Right ventricle myocardium inferior (tissue), 1 donor: ENCODE measurements at regions not wholly inside any gene's neighbourhood (a gene's known extent, or its start where the extent isn't known, plus 50 kb on each side); places are given as distances from the start of the nearest gene placed in this dataset.

ENCODE experiments used
- ATAC-seq: fragments of 200-7000 bp; cut with Tn5 transposase; one replicate; pipeline ENCODE4 v1.9.1; 2020; ENCODE audit warnings: mild to moderate bottlenecking, moderate library complexity
- DNase-seq: peaks from one replicate; pipeline ENCODE4 v3.0.0; 2021; ENCODE audit errors: missing footprints
- intact Hi-C: fragments of 100-400 bp; cut with DNase I; formaldehyde crosslinking; loops from one replicate; pipeline ENCODE4 v1.11.0; 2022
- donor health status: DM: no; HTN: yes; CAD: no; lungs with severe emphysema.

- DNase-seq (no peak), ATAC-seq (no peak)
- intact Hi-C loops, result no loop called here
These were observed 355.0 kb upstream of the ROBO2 start for GRCh38 chr3:76684946-76685345.

- no peak for DNase-seq
- no peak for ATAC-seq
- intact Hi-C loops, result no loop called here
These were observed 354.0 kb upstream of the ROBO2 start for GRCh38 chr3:76685858-76686257.

GRCh38 chr3:76687019-76687418, 352.9 kb upstream of the ROBO2 start:
- intact Hi-C loops, result no loop called here
- no peak for DNase-seq
- no peak for ATAC-seq

GRCh38 chr3:76694063-76694462, 345.8 kb upstream of the ROBO2 start:
- intact Hi-C loops, result no loop called here
- ATAC-seq (no peak), DNase-seq (no peak)

GRCh38 chr3:76698136-76698706, 341.7 kb upstream of the ROBO2 start:
- intact Hi-C loops, result no loop called here
- DNase-seq (no peak), ATAC-seq (no peak)

GRCh38 chr3:76699846-76700245, 340.1 kb upstream of the ROBO2 start:
- no peak for ATAC-seq
- intact Hi-C loops, result no loop called here
- DNase-seq, result no peak

- ATAC-seq (no peak), DNase-seq (no peak)
- intact Hi-C loops, result no loop called here
These were observed 339.6 kb upstream of the ROBO2 start for GRCh38 chr3:76700323-76700722.

- intact Hi-C loops, result no loop called here
- ATAC-seq (no peak), DNase-seq (no peak)
These were observed 337.2 kb upstream of the ROBO2 start for GRCh38 chr3:76702676-76703075.

- DNase-seq (no peak), ATAC-seq (no peak)
- intact Hi-C loops, result no loop called here
These were observed 324.5 kb upstream of the ROBO2 start for GRCh38 chr3:76715426-76715825.

GRCh38 chr3:76723366-76723765, 316.5 kb upstream of the ROBO2 start:
- no peak for ATAC-seq
- no peak for DNase-seq
- intact Hi-C loops, result no loop called here

GRCh38 chr3:76724075-76724474, 315.8 kb upstream of the ROBO2 start:
- intact Hi-C loops, result no loop called here
- DNase-seq (no peak), ATAC-seq (no peak)

GRCh38 chr3:76724706-76725105, 315.2 kb upstream of the ROBO2 start:
- intact Hi-C loops, result no loop called here
- DNase-seq (no peak), ATAC-seq (no peak)

- no peak for ATAC-seq
- DNase-seq, result no peak
- intact Hi-C loops, result no loop called here
These were observed 313.9 kb upstream of the ROBO2 start for GRCh38 chr3:76726034-76726433.

GRCh38 chr3:76728426-76728825, 311.5 kb upstream of the ROBO2 start:
- no peak for ATAC-seq
- intact Hi-C loops, result no loop called here
- no peak for DNase-seq

- intact Hi-C loops, result no loop called here
- DNase-seq, result no peak
- ATAC-seq, result no peak
These were observed 308.4 kb upstream of the ROBO2 start for GRCh38 chr3:76731471-76731870.

- DNase-seq (no peak), ATAC-seq (no peak)
- intact Hi-C loops, result no loop called here
These were observed 306.7 kb upstream of the ROBO2 start for GRCh38 chr3:76733073-76733759.

GRCh38 chr3:76735152-76735551, 304.7 kb upstream of the ROBO2 start:
- DNase-seq (no peak), ATAC-seq (no peak)
- intact Hi-C loops, result no loop called here

- no peak for ATAC-seq
- DNase-seq, result no peak
- intact Hi-C loops, result no loop called here
These were observed 286.3 kb upstream of the ROBO2 start for GRCh38 chr3:76753599-76753998.

- intact Hi-C loops, result no loop called here
- DNase-seq (no peak), ATAC-seq (no peak)
These were observed 285.7 kb upstream of the ROBO2 start for GRCh38 chr3:76754247-76754646.

GRCh38 chr3:76756577-76756976, 283.3 kb upstream of the ROBO2 start:
- ATAC-seq, result no peak
- intact Hi-C loops, result no loop called here
- no peak for DNase-seq

- DNase-seq (no peak), ATAC-seq (no peak)
- intact Hi-C loops, result no loop called here
These were observed 279.6 kb upstream of the ROBO2 start for GRCh38 chr3:76760336-76760735.
